ENCODE measurements at regions not wholly inside any gene's neighbourhood (a gene's known extent, or its start where the extent isn't known, plus 50 kb on each side); places are given as distances from the start of the nearest gene placed in this dataset.

DNA sequence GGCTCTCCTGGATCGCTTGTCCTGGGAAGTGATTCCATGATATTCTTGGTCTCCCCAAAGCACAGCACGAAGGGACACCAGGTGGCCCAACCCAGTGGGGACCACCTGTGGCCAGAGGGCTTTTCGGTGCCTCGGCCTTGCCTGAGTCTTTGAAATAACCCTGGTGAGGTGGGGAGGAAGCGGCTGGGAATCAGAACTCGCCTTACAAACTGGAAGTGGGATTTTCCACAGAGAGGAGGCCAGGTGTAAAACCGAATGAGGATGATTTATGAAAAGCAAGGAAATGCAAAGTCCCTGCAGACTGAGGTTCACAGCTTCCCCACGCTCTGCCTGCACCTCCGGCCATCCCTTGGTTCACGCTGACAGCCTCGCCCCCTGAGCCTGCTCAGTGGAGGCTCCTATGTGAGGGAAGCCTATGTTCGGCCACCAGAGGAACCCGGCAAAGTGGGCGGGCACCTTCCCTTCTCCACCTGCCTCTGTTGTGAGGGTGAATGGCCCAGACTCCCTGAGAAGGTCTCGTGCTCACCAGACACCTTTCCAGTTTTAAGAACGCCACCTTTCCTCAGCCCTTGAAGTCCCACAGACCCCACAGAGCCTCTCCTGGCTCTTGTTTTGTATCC lies 133.8 kb upstream of the CST7 start:
- no peak for DNase-seq
- H3K4me3 ChIP-seq = no peak overlapping the region
- 76 to 77% methylated on average over 9 to 12 of the region's 16 CpGs for WGBS, 2 donors
- no peaks in the 10 kb centered on the region for H3K4me1 ChIP-seq
- H3K9me3 ChIP-seq = no peaks in the 10 kb centered on the region
- intact Hi-C loops (cut with DNase I) = no loop called here
- TF ChIP-seq, protein P1, sequence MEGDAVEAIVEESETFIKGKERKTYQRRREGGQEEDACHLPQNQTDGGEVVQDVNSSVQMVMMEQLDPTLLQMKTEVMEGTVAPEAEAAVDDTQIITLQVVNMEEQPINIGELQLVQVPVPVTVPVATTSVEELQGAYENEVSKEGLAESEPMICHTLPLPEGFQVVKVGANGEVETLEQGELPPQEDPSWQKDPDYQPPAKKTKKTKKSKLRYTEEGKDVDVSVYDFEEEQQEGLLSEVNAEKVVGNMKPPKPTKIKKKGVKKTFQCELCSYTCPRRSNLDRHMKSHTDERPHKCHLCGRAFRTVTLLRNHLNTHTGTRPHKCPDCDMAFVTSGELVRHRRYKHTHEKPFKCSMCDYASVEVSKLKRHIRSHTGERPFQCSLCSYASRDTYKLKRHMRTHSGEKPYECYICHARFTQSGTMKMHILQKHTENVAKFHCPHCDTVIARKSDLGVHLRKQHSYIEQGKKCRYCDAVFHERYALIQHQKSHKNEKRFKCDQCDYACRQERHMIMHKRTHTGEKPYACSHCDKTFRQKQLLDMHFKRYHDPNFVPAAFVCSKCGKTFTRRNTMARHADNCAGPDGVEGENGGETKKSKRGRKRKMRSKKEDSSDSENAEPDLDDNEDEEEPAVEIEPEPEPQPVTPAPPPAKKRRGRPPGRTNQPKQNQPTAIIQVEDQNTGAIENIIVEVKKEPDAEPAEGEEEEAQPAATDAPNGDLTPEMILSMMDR (IDR thresholded peaks at IDR 0.05) = no peak
- TF ChIP-seq POLR2A (IDR thresholded peaks at IDR 0.05) = no peak
- H3K27ac ChIP-seq = no peak overlapping the region
- no peaks in the 10 kb centered on the region for H3K36me3 ChIP-seq
- peaks cover 0 to 11% (median 0%) of the 10 kb centered on the region in 4 donors for H3K27me3 ChIP-seq

DNA sequence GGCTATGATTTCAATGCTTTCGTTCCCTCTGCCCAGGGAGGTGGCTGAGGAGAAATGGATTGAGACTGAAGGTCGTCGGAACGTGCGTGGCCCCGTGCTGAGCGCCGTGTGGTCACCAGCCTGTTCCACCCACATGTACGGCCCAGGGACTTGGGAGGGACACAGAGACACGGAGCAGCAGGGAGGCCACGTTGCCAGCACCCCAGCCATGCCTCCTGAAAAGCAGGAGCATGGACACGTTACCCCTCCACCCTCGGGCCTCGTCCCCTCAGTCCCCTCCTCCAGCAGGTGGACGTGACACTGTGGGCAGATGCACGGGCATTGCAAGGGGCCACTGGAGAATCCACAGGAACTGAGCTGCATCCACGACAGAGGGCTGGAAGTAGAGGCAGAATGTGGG lies 133.1 kb upstream of the CST7 start:
- Histone ChIP-seq H3K4me1 (no peaks in the 10 kb centered on the region), H3K9me3 (no peaks in the 10 kb centered on the region), H3K27me3 (peaks cover 0 to 7% (median 0%) of the 10 kb centered on the region in 4 donors), H3K4me3 (no peak overlapping the region), H3K27ac (no peak overlapping the region), H3K36me3 (no peaks in the 10 kb centered on the region)
- TF ChIP-seq, protein P1 (IDR thresholded peaks at IDR 0.05) = no peak
- no peak for TF ChIP-seq POLR2A (IDR thresholded peaks at IDR 0.05)
- no peak for DNase-seq
- 80 to 86% methylated on average over 8 to 11 of the region's 17 CpGs for WGBS, 2 donors
- intact Hi-C loops (cut with DNase I) = no loop called here

DNA sequence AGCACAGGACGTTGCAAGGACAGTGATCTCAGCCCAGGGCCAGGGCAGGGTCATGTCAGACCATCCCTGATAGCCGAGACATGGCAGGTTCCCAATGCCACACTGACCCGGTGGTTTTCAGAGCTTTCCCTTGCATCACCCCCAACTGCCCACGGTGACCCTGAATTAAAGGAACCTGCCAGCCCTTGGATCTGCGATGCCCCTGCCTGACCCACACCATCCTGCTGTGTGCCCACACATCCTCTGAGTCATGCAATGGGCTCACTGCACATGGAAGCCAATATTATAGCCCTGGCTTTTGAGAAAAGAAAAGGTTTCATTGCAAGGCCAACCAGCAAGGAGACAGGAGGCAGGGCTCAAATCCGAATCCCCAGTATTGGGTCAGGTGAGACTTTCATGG lies 132.6 kb upstream of the CST7 start:
- Histone ChIP-seq H3K36me3 (no peaks in the 10 kb centered on the region), H3K27ac (no peak overlapping the region), H3K4me1 (no peaks in the 10 kb centered on the region), H3K27me3 (peaks cover 0 to 2% (median 0%) of the 10 kb centered on the region in 4 donors), H3K4me3 (no peak overlapping the region), H3K9me3 (no peaks in the 10 kb centered on the region)
- intact Hi-C loops (cut with DNase I) = no loop called here
- WGBS, 2 donors = 52 to 74% methylated on average over 4 of the region's 6 CpGs
- no peak for TF ChIP-seq POLR2A (IDR thresholded peaks at IDR 0.05)
- TF ChIP-seq, protein P1 (IDR thresholded peaks at IDR 0.05) = no peak
- no peak for DNase-seq

DNA sequence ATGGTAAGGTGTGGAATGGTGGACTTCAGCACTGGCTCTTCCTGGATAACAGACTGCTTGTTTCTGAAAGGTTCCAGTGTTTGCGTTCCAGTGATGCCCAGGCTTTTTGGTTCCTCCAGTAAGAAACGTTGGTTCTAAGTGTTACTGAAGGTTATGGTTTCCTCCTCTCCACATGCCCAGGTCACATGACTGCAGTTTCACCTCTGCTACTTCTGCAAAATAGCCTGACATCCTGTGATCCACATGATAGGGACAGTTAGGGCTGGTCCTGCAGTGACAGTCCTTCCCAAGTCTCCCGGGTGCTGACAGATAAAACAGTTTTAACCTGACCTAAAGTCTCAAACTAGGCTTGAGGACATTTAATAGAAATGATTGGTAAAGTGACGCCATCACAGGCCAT lies 132.2 kb upstream of the CST7 start:
- H3K4me1 ChIP-seq = no peaks in the 10 kb centered on the region
- no peaks in the 10 kb centered on the region for H3K36me3 ChIP-seq
- no peaks in the 10 kb centered on the region for H3K27me3 ChIP-seq
- DNase-seq = no peak
- no peaks in the 10 kb centered on the region for H3K9me3 ChIP-seq
- no peak overlapping the region for H3K4me3 ChIP-seq
- H3K27ac ChIP-seq = no peak overlapping the region
- intact Hi-C loops (cut with DNase I) = no loop called here
- no peak for TF ChIP-seq POLR2A (IDR thresholded peaks at IDR 0.05)
- TF ChIP-seq, protein P1 (IDR thresholded peaks at IDR 0.05) = no peak
- WGBS, 2 donors = 54 to 62% methylated on average over 3 to 4 of the region's 4 CpGs

DNA sequence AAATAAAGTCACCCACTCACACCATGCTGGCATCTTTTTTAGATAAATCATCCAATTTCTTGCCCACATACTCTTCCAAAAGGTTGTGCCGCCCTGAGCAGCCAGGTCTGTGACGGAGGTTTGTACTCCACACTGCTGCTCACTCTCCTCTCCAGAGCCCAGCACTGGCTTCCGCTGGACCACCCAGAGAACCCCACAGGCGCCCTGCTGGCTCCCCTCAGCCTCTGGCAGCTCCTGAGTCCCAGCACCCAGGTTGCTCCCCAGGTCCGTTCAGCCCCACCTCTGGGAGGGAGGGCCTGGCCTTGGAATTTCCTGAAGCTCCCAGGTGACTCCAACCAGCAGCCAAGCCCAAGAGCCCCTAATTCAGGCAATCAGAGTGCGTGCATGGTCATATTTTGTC lies 131.7 kb upstream of the CST7 start:
- Histone ChIP-seq H3K4me1 (no peaks in the 10 kb centered on the region), H3K36me3 (no peaks in the 10 kb centered on the region), H3K27me3 (no peaks in the 10 kb centered on the region), H3K4me3 (no peak overlapping the region), H3K27ac (no peak overlapping the region), H3K9me3 (no peaks in the 10 kb centered on the region)
- 68 to 93% methylated on average over 3 to 6 of the region's 6 CpGs for WGBS, 2 donors
- no peak for DNase-seq
- intact Hi-C loops (cut with DNase I) = no loop called here
- no peak for TF ChIP-seq POLR2A (IDR thresholded peaks at IDR 0.05)
- TF ChIP-seq, protein P1 (IDR thresholded peaks at IDR 0.05) = no peak

Data from esophagus squamous epithelium (tissue), 5 donors.